CD4-positive, alpha-beta memory T cell (primary cell): ENCODE measurements at regions not wholly inside any gene's neighbourhood (a gene's known extent, or its start where the extent isn't known, plus 50 kb on each side); places are given as distances from the start of the nearest gene placed in this dataset.

Experiments used
- CTCF ChIA-PET: fragments of 350-600 bp; sonication (Branson Sonifier 250); formaldehyde crosslinking; loops from one replicate; lab custom pipeline; 2021; ENCODE audit warnings: inconsistent platforms; ENCODE audit not compliant: partially characterized antibody; lab: Charles Lee
- POLR2A ChIA-PET: fragments of 350-600 bp; sonication (Branson Sonifier 250); formaldehyde crosslinking; loops from one replicate; lab custom pipeline; 2021; ENCODE audit not compliant: partially characterized antibody; lab: Charles Lee
- DNase-seq, 5 donors: peaks; one replicate each; pipeline versions ENCODE4 v3.0.0 to v3.0.0-alpha.2; 2020 to 2022; ENCODE audit warnings: mixed read lengths in 1 of 5
- H3K27ac ChIP-seq: one replicate; pipeline ENCODE4 v1.7.0; 2013; ENCODE audit warnings: low read depth, low read length
- H3K27me3 ChIP-seq: 2 replicates; pipeline ENCODE4 v1.7.0; 2013; ENCODE audit warnings: mild to moderate bottlenecking, low read length, moderate library complexity; ENCODE audit not compliant: insufficient read depth
- H3K36me3 ChIP-seq: 2 replicates; pipeline ENCODE4 v1.7.0; 2013; ENCODE audit warnings: mild to moderate bottlenecking, low read length, moderate library complexity; ENCODE audit not compliant: insufficient read depth
- H3K4me1 ChIP-seq: 2 replicates; pipeline ENCODE4 v1.7.0; 2013; ENCODE audit warnings: mild to moderate bottlenecking, low read length, moderate library complexity; ENCODE audit not compliant: insufficient read depth
- H3K4me3 ChIP-seq, 2 donors: one replicate each; pipeline ENCODE4 v1.7.0; 2013; ENCODE audit warnings: low read length in 2 of 2, mild to moderate bottlenecking in 1 of 2
- H3K9me3 ChIP-seq, 2 donors: one replicate each; pipeline ENCODE4 v1.7.0; 2013; ENCODE audit warnings: low read length in 2 of 2, control low read depth in 1 of 2; ENCODE audit not compliant: control insufficient read depth in 1 of 2
- H3K27ac Mint-ChIP-seq, 7 donors: one replicate each; pipeline ENCODE4 v1.8.0; 2020 to 2021; ENCODE audit warnings: mixed read lengths in 7 of 7, mild to moderate bottlenecking in 6 of 7, inconsistent platforms in 3 of 7, moderate library complexity in 3 of 7
- H3K27me3 Mint-ChIP-seq, 2 donors: one replicate each; pipeline ENCODE4 v1.8.0; 2020 to 2021; ENCODE audit warnings: mixed read lengths in 2 of 2
- H3K36me3 Mint-ChIP-seq, 2 donors: one replicate each; pipeline ENCODE4 v1.8.0; 2020 to 2021; ENCODE audit warnings: mixed read lengths in 2 of 2, inconsistent platforms in 1 of 2, mild to moderate bottlenecking in 1 of 2
- H3K4me1 Mint-ChIP-seq, 4 donors: one replicate each; pipeline ENCODE4 v1.8.0; 2020 to 2021; ENCODE audit warnings: mixed read lengths in 4 of 4, mild to moderate bottlenecking in 1 of 4
- H3K4me3 Mint-ChIP-seq, 8 donors: one replicate each; pipeline ENCODE4 v1.8.0; 2020 to 2021; ENCODE audit warnings: mixed read lengths in 8 of 8, mild to moderate bottlenecking in 7 of 8, moderate library complexity in 6 of 8, inconsistent platforms in 3 of 8
- H3K9me3 Mint-ChIP-seq, 8 donors: one replicate each; pipeline ENCODE4 v1.8.0; 2020 to 2021; ENCODE audit warnings: mixed read lengths in 8 of 8, mild to moderate bottlenecking in 5 of 8, inconsistent platforms in 3 of 8, moderate library complexity in 1 of 8
- intact Hi-C: fragments of 100-400 bp; cut with micrococcal nuclease; formaldehyde crosslinking; loops from one replicate; pipeline ENCODE4 v1.15.1; 2023

DNA sequence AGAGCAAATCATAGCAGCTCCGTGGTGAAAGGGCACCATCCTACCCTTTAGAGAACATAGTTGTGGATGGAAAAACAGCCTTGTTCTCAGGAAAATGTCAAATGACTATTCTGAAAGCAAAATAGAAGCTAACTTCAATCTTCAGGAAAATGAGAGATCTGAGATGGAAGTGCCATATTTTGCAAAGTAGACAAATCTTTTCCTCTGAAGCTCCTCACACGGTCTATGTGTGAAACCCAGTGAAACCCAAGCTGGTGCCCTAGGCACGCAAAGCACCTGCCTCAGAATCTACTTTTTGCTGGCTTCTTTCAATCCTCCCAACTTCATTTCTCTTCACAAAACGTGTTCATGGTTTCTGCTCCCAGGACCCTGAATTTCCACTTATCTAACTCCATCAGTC, 325.2 kb upstream of the CDH4 start:
- no peak for DNase-seq
- no peak overlapping the region for H3K4me3 Mint-ChIP-seq
- H3K27ac Mint-ChIP-seq: no peak overlapping the region
- CTCF ChIA-PET: no interaction called here
- H3K36me3 Mint-ChIP-seq: no peaks in the 10 kb centered on the region
- no peaks in the 10 kb centered on the region for H3K9me3 Mint-ChIP-seq
- Histone ChIP-seq H3K27me3 (no peaks in the 10 kb centered on the region), H3K36me3 (no peaks in the 10 kb centered on the region), H3K27ac (no peak overlapping the region), H3K9me3 (no peaks in the 10 kb centered on the region), H3K4me3 (no peak overlapping the region), H3K4me1 (no peaks in the 10 kb centered on the region)
- POLR2A ChIA-PET: no interaction called here
- intact Hi-C loops: no loop called here
- H3K4me1 Mint-ChIP-seq: no peaks in the 10 kb centered on the region
- H3K27me3 Mint-ChIP-seq: peaks cover 2 to 5% of the 10 kb centered on the region in 2 donors

DNA sequence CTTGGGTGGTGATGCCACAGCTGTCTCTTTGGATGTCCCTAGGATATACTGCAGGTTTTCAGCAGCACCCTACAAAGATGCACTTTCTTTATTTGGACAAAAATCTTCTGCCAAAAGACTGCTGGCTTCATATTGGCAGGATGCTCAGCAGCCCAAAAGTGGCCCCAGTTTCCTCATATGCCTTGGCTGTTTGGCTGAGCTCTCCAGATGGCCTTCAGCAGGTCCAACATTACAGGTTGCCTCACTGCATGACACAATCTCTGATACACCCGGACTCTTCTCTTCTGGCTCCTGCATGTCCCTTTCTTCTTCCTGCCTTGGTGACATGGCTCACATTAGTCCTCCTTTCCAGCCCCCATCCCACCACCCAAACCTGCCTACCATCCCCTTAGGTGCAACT, 323.7 kb upstream of the CDH4 start:
- H3K4me1 Mint-ChIP-seq: no peaks in the 10 kb centered on the region
- H3K4me3 ChIP-seq: no peak overlapping the region
- DNase-seq: no peak
- H3K4me1 ChIP-seq: no peaks in the 10 kb centered on the region
- no peak overlapping the region for H3K27ac ChIP-seq
- no peak overlapping the region for H3K4me3 Mint-ChIP-seq
- H3K27me3 Mint-ChIP-seq: peaks cover 2 to 5% of the 10 kb centered on the region in 2 donors
- H3K9me3 ChIP-seq: no peaks in the 10 kb centered on the region
- H3K36me3 ChIP-seq: no peaks in the 10 kb centered on the region
- ChIA-PET POLR2A (no interaction called here), CTCF (no interaction called here)
- no peaks in the 10 kb centered on the region for H3K27me3 ChIP-seq
- H3K36me3 Mint-ChIP-seq: no peaks in the 10 kb centered on the region
- no peak overlapping the region for H3K27ac Mint-ChIP-seq
- intact Hi-C loops: no loop called here
- no peaks in the 10 kb centered on the region for H3K9me3 Mint-ChIP-seq

DNA sequence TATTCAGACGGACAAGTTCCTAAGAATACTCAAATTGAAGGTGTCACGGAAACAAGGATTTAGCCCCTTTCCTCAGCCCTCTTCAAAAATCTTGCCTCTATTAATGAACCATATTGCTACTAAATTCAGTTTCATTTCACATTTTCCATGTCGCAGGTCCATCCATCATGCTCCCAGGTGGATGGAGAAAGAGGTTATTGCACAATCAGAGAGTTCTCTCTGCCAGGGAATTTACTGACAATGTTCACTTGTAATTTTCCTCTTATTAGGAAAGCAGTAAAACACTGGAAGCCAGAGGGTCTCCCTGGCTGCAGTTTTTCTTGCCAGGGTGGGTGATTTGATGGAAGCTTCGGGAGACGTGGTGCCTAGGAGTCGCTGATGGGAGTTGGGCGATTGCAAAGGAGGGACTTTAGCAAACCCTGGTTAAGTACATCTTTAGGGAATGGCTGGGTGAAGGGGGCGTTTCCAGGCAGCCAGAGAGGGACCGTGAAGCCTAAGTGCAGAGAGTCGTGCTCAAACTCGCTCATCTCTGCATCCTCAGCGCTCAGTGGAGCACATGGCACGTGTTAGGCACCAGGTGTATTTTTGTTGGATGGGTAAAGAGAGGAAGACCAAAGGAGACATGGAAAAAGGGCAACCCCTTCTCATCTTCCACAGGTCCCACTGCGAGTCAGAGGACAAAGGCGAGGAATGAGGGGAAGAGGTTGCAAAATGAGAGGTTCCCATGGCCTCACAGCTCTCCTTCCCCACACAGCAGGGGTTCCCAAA, 321.9 kb upstream of the CDH4 start:
- CTCF ChIA-PET: no interaction called here
- H3K9me3 ChIP-seq: no peaks in the 10 kb centered on the region
- Mint-ChIP-seq H3K4me3 (no peak overlapping the region), H3K27ac (no peak overlapping the region), H3K9me3 (no peaks in the 10 kb centered on the region), H3K36me3 (no peaks in the 10 kb centered on the region), H3K4me1 (no peaks in the 10 kb centered on the region), H3K27me3 (peaks cover 2 to 5% of the 10 kb centered on the region in 2 donors)
- H3K4me3 ChIP-seq: no peak overlapping the region
- no peaks in the 10 kb centered on the region for H3K27me3 ChIP-seq
- DNase-seq: no peak
- POLR2A ChIA-PET: no interaction called here
- H3K27ac ChIP-seq: no peak overlapping the region
- no peaks in the 10 kb centered on the region for H3K36me3 ChIP-seq
- intact Hi-C loops: no loop called here
- H3K4me1 ChIP-seq: no peaks in the 10 kb centered on the region

DNA sequence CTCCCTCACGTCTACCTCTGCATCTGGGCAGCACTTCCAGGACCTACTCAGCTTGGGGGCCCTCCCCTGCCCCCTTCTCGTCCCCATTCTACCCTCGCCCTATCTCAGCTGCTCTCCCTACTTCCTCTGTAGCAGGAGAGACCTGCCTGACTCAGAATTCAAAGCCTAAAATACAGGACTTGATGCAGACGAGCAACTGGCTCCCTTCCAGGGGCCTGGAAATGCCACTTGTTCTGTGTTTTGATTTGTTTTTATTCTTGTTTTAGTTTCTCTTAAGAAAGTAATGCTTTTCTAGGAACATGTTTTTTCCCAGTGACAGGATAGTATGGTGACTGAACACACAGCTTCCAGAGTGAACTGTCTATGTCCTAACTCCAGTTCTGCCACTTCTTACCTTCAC, 320.4 kb upstream of the CDH4 start:
- H3K4me3 ChIP-seq: no peak overlapping the region
- H3K27me3 Mint-ChIP-seq: peaks cover 2 to 5% of the 10 kb centered on the region in 2 donors
- no peaks in the 10 kb centered on the region for H3K9me3 ChIP-seq
- no peaks in the 10 kb centered on the region for H3K4me1 Mint-ChIP-seq
- no peaks in the 10 kb centered on the region for H3K36me3 Mint-ChIP-seq
- H3K9me3 Mint-ChIP-seq: no peaks in the 10 kb centered on the region
- H3K27ac ChIP-seq: no peak overlapping the region
- H3K27me3 ChIP-seq: no peaks in the 10 kb centered on the region
- CTCF ChIA-PET: no interaction called here
- no peaks in the 10 kb centered on the region for H3K36me3 ChIP-seq
- H3K4me3 Mint-ChIP-seq: no peak overlapping the region
- no peak for DNase-seq
- no peak overlapping the region for H3K27ac Mint-ChIP-seq
- no peaks in the 10 kb centered on the region for H3K4me1 ChIP-seq
- POLR2A ChIA-PET: no interaction called here
- intact Hi-C loops: no loop called here

DNA sequence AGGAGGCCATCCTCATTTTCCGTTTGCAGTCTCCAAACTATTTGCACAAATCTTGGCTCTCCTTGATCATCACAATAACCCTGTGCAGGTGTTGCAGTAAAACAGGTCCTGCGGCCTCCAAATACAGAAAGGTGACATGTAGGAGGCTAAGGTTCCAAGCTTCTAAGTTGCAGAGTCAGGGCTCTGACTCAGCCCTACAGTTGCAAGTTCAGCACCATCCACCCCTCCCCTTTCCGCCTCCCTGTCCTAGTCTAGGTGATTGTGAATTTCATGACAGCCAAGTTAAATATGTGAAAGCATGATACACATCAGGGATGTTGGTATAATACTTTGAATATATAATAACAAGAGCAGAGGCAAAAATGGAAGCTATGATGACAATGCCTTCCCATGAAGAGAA, 317.3 kb upstream of the CDH4 start:
- Mint-ChIP-seq H3K27ac (no peak overlapping the region), H3K4me3 (no peak overlapping the region), H3K9me3 (no peaks in the 10 kb centered on the region), H3K27me3 (peaks cover 2 to 5% of the 10 kb centered on the region in 2 donors), H3K4me1 (no peaks in the 10 kb centered on the region), H3K36me3 (no peaks in the 10 kb centered on the region)
- ChIA-PET POLR2A (no interaction called here), CTCF (interaction anchor here (0.9 kb wide), 1 partner anchor 14 kb away, joined by 3 read pairs; no protein-coding TSS in a partner anchor)
- no peak for DNase-seq
- H3K27ac ChIP-seq: no peak overlapping the region
- no peaks in the 10 kb centered on the region for H3K9me3 ChIP-seq
- no peak overlapping the region for H3K4me3 ChIP-seq
- no peaks in the 10 kb centered on the region for H3K27me3 ChIP-seq
- no peaks in the 10 kb centered on the region for H3K4me1 ChIP-seq
- no peaks in the 10 kb centered on the region for H3K36me3 ChIP-seq
- intact Hi-C loops: no loop called here

DNA sequence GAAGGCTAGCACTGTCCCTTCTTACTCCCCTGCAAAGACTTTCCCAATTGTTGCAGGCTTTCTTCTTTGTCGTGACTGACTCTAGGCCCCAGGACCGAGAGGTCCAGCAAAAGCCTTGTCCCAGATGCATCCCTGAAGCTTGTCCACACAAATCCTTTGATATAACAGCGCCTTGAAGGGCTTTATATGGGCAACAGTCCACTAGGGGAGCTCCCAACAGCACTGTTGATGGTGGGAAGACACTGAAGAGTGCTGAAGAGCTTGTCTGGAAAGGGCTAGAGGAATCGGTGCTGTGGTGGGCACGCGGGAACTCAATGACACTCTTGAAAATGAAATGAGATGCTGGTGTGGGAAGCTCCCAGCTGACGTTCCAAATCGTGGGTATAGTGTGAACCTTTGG, 316.1 kb upstream of the CDH4 start:
- Mint-ChIP-seq H3K27me3 (peaks cover 2% of the 10 kb centered on the region in 2 donors), H3K9me3 (peaks cover 0 to 3% (median 0%) of the 10 kb centered on the region in 8 donors), H3K4me3 (no peak overlapping the region), H3K36me3 (no peaks in the 10 kb centered on the region), H3K27ac (no peak overlapping the region), H3K4me1 (no peaks in the 10 kb centered on the region)
- no peaks in the 10 kb centered on the region for H3K27me3 ChIP-seq
- ChIA-PET CTCF (no interaction called here), POLR2A (no interaction called here)
- no peak for DNase-seq
- H3K4me3 ChIP-seq: no peak overlapping the region
- intact Hi-C loops: no loop called here
- H3K27ac ChIP-seq: no peak overlapping the region
- H3K9me3 ChIP-seq: no peaks in the 10 kb centered on the region
- H3K36me3 ChIP-seq: no peaks in the 10 kb centered on the region
- H3K4me1 ChIP-seq: no peaks in the 10 kb centered on the region

DNA sequence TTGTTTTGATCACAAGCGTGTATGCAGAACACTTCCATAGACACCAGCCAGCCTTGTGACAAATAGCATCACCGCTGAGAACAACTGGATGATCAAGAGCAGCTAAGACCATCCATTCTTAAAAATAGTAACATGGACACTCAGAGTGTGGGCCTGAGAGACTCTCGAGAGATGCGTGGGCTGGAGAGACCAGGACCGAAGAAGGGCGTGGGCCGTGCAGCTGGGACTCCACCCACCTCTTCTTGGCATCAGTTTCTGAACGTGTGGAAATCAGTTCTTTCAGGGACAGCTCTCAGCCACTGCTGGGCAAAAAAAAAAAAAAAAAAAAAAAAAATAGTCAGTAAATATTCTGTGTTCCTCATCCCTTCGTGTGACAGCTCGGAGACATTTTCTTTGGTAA, 314.5 kb upstream of the CDH4 start:
- H3K27ac Mint-ChIP-seq: no peak overlapping the region
- no peaks in the 10 kb centered on the region for H3K9me3 ChIP-seq
- ChIA-PET POLR2A (no interaction called here), CTCF (no interaction called here)
- no peaks in the 10 kb centered on the region for H3K4me1 Mint-ChIP-seq
- intact Hi-C loops: no loop called here
- H3K4me1 ChIP-seq: no peaks in the 10 kb centered on the region
- peaks cover 0 to 2% of the 10 kb centered on the region in 2 donors for H3K27me3 Mint-ChIP-seq
- no peak for DNase-seq
- no peak overlapping the region for H3K4me3 ChIP-seq
- H3K4me3 Mint-ChIP-seq: no peak overlapping the region
- no peaks in the 10 kb centered on the region for H3K27me3 ChIP-seq
- H3K9me3 Mint-ChIP-seq: peaks cover 0 to 3% (median 0%) of the 10 kb centered on the region in 8 donors
- H3K27ac ChIP-seq: no peak overlapping the region
- H3K36me3 Mint-ChIP-seq: no peaks in the 10 kb centered on the region
- no peaks in the 10 kb centered on the region for H3K36me3 ChIP-seq
